AG04450 (cell line): ENCODE measurements at regions not wholly inside any gene's neighbourhood (a gene's known extent, or its start where the extent isn't known, plus 50 kb on each side); places are given as distances from the start of the nearest gene placed in this dataset.
"Not testable (repeated sequence)": the region's sequence is repeated elsewhere in the genome, so short reads cannot be mapped to it uniquely, and the experiment has no call there.

Experiments used
- CTCF ChIA-PET: fragments of 300-600, 350-600 bp; formaldehyde crosslinking; extraction: SDS; loops from one replicate; lab custom pipeline; 2022; ENCODE audit warnings: antibody characterized with exemption, inconsistent platforms; lab: Charles Lee
- POLR2A ChIA-PET: fragments of 350-600 bp; formaldehyde crosslinking; extraction: SDS; loops from one replicate; lab custom pipeline; 2021; ENCODE audit warnings: antibody characterized with exemption, inconsistent platforms; lab: Yijun Ruan, JAX
- DNase-seq: peaks from one replicate; pipeline ENCODE4 v3.0.0-alpha.2; 2011; ENCODE audit warnings: low read depth, low spot score
- H3K27ac ChIP-seq: one replicate; pipeline ENCODE4 v1.5.1; 2012; ENCODE audit warnings: low read depth, low read length, control low read depth
- H3K27me3 ChIP-seq: one replicate; pipeline ENCODE4 v1.6.0; 2012; ENCODE audit warnings: low read length; ENCODE audit not compliant: control insufficient read depth, insufficient read depth
- H3K4me3 ChIP-seq: 2 replicates; pipeline ENCODE4 v1.5.1; 2011; ENCODE audit warnings: mild to moderate bottlenecking, low read depth, low read length, control low read depth
- H3K9me3 ChIP-seq: 2 replicates; pipeline ENCODE4 v1.5.1; 2012; ENCODE audit warnings: low read length; ENCODE audit not compliant: control insufficient read depth, insufficient read depth
- CTCF ChIP-seq: IDR thresholded peaks from 2 replicates; pipeline ENCODE4 v1.5.1; 2011; ENCODE audit warnings: low read depth, low read length, control low read depth, inconsistent platforms

GRCh38 chr2:37753758-37754157 is 82.3 kb upstream of the CDC42EP3 start:
- H3K4me3 ChIP-seq = no peak overlapping the region
- no peaks in the 10 kb centered on the region for H3K27me3 ChIP-seq
- ChIA-PET POLR2A (no interaction called here), CTCF (no interaction called here)
- H3K27ac ChIP-seq = no peak overlapping the region
- no peak for TF ChIP-seq CTCF
- DNase-seq = no peak
- H3K9me3 ChIP-seq = no peaks in the 10 kb centered on the region

GRCh38 chr2:37755961-37756559 is 84.6 kb upstream of the CDC42EP3 start:
- CTCF ChIA-PET = interaction anchor here (0.7 kb wide), 1 partner anchor 283 kb away, joined by 3 read pairs; no protein-coding TSS in a partner anchor
- H3K27me3 ChIP-seq, POLR2A ChIA-PET, H3K27ac ChIP-seq, DNase-seq, H3K4me3 ChIP-seq, H3K9me3 ChIP-seq: not testable (repeated sequence)

GRCh38 chr2:37757456-37757855 is 86.0 kb upstream of the CDC42EP3 start:
- CTCF ChIA-PET, H3K27me3 ChIP-seq, DNase-seq, H3K4me3 ChIP-seq, H3K27ac ChIP-seq, POLR2A ChIA-PET, H3K9me3 ChIP-seq: not testable (repeated sequence)

GRCh38 chr2:37758141-37758601 is 86.7 kb upstream of the CDC42EP3 start:
- POLR2A ChIA-PET, H3K27me3 ChIP-seq, H3K4me3 ChIP-seq, H3K9me3 ChIP-seq, H3K27ac ChIP-seq, DNase-seq: not testable (repeated sequence)
- CTCF ChIA-PET = interaction anchor here (0.8 kb wide), 1 partner anchor 362 kb away, joined by 4 read pairs; no protein-coding TSS in a partner anchor

GRCh38 chr2:37759989-37760388 is 88.5 kb upstream of the CDC42EP3 start:
- ChIA-PET CTCF (interaction anchor here (1.4 kb wide), 1 partner anchor 345 kb away, joined by 3 read pairs; no protein-coding TSS in a partner anchor), POLR2A (interaction anchor here (0.6 kb wide), 1 partner anchor 47 kb away, joined by 3 read pairs; no protein-coding TSS in a partner anchor)
- H3K4me3 ChIP-seq, H3K9me3 ChIP-seq, H3K27ac ChIP-seq, DNase-seq, H3K27me3 ChIP-seq: not testable (repeated sequence)

- H3K9me3 ChIP-seq = no peaks in the 10 kb centered on the region
- DNase-seq = no peak
- no peak overlapping the region for H3K27ac ChIP-seq
- CTCF ChIA-PET = interaction anchor here (1.4 kb wide), 1 partner anchor 346 kb away, joined by 3 read pairs; no protein-coding TSS in a partner anchor
- POLR2A ChIA-PET = no interaction called here
- H3K4me3 ChIP-seq = no peak overlapping the region
- no peak for TF ChIP-seq CTCF
- H3K27me3 ChIP-seq = no peaks in the 10 kb centered on the region
Measured at GRCh38 chr2:37760471-37760870, 89.0 kb upstream of the CDC42EP3 start.

- DNase-seq, H3K9me3 ChIP-seq, H3K27me3 ChIP-seq, H3K27ac ChIP-seq, POLR2A ChIA-PET, CTCF ChIA-PET, H3K4me3 ChIP-seq: not testable (repeated sequence)
Measured at GRCh38 chr2:37762281-37762680, 90.8 kb upstream of the CDC42EP3 start.
